HG02588 (cell line): ENCODE measurements at regions not wholly inside any gene's neighbourhood (a gene's known extent, or its start where the extent isn't known, plus 50 kb on each side); places are given as distances from the start of the nearest gene placed in this dataset.

Experiments
- ATAC-seq: cut with Tn5 transposase; IDR thresholded peaks from one replicate; pipeline ENCODE4 v1.9.1; 2021; ENCODE audit warnings: mild to moderate bottlenecking, moderate library complexity; ENCODE audit not compliant: unreplicated experiment

DNA sequence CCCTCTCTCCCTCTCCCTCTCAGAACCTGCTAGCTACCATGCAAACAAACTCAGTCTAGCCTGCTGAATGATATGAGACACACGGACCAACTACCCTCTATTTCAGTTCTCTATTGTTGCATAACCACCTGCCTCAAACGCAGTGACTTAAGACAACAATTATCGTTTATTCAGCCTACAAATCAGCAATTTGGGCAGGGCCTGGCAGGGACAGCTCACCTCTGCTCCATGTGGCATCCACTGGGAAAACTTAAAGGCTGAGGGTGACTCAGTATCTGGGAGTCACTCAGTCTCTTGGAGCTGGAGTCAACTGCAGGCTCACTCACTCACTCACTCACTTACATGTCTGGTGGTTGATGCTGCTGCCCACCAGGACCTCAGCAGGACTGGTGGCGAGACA, 121.3 kb downstream of the SEC16B start:
- ATAC-seq, result no peak

DNA sequence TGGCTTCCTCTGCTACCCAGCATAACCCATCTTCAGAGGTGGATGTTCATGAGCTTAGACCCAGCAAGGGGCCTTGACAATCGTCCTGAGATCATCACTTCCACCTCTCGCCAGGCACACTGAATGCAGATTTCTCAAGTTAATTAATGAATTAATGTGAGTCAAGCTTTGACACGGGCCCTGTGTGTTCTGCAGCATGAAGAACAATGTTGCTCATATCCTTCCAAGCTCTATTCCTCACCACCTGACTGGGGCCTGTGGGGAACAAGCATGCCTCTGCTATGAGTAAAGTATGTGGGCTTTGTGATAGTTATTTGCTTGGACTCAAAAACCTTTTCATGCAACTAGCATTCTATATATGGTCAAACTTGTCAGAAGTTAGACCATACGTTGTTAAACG, 122.0 kb downstream of the SEC16B start:
- ATAC-seq, result no peak

DNA sequence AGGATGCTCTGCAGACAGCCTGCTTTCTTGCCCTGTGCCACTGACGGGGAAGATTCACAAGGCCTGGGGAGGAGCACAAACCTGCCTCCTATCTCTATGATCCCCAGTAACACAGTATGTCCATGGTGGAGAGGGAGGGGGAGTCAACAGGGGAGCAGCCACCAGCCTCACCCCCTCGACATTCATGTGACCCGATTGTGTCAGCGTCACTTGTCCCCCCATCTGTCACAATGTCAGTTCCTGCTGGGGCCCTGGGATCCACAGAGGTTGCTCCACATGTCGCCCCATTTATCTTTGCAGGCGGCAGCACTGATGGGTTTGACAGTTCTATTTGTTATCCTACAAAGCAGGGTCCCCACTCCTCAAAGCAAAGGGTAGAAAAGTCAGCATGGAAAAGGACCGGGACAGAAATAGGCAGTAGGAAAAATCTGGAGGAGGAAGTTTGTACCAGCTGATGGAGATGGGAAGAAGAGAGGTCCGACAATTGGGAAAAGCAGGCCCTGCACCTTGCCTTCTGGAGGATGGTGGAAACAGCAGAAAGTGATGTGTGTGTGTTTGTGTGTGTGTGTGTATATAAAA, 130.9 kb downstream of the SEC16B start:
- ATAC-seq, result no peak

DNA sequence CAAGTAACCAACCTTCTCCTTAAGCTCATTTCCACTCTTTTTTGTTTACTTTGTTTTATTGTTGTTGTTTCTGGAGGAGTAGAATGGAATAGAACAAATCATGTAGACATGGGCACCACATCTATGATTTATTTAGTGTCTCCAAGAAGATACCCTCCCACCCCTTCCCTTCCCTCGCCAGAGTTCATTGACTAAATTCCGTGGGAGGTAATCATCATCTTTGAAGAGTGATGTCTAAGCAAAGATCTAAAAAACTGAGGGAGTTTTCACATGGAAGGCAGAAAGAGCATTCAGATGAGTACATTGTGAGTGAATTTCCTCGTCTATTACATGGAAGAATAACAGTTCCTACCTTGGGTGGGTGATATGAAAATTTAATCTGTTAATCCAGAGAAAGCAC, 136.2 kb downstream of the SEC16B start:
- no peak for ATAC-seq

DNA sequence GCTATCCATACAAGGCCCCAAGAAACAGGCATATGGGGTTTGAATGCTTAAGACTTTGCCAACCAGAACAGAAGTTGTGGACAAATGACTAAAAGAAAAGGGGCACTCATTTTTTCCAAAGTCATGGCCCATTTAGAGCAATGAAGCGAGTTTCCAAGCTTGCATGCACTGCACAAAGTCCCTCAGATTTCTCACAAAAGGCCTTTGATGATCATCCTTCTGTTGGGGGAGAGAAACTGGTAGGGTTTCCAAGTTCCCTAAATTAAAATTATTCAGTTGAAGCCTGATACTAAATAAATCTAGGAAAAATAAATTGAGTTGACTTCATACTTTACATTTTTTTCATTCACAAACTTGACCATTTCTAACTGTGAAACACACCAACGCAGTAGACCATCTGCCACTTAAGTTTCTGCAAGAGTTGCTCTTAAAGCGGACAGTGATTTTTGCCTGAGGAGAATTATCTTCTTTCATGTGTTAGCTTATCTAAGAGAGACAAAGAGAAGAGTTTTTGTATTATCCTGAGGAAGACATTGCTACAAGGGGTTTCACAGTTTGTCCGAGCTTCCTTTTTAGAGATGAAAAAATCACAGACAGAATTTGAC, 139.2 kb downstream of the SEC16B start:
- ATAC-seq, result no peak

DNA sequence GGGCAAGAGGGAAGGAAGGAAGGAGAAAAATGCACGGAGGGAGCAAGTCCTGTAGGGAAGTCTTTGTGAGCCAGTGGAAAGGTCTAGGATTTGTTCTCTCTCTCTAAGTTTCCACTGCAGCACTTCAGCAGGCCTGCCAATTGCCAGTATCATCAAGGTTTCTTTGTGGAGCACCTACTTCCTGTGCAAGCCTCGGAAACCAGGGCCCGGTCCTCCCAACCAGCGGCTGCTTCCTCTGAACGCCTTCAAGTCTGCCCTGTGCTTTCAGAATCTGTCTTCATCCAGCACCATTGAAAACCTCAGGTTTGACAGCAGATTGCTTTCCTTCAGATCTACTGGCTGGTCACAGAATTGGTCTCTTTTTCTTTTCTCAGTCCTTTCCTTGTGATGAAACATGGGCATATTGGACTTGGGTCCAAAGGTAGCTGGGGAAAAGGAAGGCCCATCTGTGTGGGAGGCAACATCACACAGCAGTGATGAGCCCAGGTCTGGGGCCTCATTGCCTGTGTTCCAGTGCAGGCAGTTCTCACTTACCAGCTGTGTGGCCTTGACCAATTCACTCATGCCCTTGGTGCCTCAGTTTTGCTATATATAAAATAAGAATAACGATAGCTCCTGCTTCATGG, 144.5 kb downstream of the SEC16B start:
- no peak for ATAC-seq

DNA sequence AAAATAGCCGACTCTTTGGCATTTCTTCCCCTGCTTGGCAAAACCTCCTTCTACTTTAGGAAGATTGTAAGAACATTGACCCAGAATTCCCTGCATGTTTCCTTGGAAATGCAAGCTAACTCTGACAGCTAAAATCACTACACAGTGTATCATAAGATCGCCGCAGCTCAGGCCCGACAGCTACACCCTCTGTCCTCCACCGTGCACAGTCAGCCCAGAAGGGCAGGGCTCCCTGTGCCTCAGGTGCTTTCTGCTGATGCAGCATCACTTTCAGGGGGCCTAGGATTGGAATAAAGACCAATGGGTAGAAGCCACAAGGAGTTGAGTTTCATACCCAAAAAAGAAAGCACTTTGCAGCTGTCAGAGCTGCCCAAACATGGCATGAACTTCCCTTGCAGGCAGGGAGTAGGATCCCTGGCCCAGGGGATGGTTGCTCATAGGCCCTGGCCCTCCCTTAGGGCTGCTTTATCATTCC, 145.3 kb downstream of the SEC16B start:
- ATAC-seq, result peak; percentile 56

DNA sequence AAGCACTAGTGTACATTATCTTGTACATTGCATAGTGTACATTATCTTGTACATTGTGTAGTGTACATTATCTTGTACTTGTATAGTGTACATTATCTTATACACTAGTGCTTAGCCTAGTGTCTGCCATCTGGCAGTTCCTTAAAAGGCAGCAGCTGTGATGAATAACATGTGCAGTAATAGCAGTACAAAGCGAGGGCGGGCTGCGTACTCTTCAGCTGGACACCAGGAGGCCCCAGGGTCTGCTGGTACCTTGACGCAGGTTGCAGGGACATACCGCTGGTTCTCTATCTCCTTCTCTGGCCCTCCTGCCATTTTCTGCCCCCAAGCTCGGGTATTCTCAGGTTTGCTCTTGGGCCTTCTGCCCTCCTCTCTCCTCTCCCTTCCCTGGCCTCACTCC, 149.6 kb downstream of the SEC16B start:
- ATAC-seq, result no peak

DNA sequence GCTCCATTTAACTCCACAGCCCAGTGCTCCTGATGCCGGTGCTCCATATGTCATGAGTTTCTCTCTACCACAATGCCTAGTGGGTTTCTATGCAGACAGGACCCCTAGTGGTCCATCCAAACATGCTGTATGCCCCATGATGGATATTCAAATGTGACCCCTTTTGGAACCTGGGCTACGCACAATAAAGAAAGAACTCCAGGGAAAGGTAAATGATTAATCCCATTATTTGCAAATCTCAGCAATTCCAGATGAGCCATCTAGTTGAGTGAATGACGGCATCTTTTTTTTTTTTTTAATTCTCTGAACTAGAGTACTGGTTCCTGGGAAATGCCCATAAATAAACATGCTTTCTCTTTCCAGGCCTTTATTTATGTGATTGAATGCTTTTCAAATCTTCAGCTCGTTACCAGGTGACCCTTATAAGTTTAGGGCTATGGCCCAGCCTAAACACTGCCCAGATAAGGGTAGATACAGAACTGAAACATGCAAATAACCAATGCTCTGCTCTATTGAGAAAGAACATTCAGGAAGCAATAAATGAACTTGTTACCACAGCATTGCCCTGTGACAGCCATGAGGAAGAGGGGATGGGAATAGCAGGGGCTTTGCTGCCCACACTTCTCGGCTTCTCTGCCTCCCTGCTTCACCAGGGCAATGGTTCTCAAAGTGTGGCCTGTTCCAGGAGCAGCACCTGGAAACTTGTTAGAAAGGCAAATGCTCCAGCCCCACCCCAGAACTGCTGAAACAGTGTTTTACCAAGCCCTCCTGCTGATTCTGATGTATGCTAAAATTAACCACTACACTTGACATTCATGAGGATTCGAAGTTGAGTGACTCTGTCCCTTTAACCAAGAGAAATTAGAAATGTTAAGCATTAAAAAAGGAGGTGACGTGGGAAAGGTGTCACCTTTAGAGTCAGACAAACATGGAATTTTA, 151.7 kb downstream of the SEC16B start:
- ATAC-seq, result peak; percentile 93

DNA sequence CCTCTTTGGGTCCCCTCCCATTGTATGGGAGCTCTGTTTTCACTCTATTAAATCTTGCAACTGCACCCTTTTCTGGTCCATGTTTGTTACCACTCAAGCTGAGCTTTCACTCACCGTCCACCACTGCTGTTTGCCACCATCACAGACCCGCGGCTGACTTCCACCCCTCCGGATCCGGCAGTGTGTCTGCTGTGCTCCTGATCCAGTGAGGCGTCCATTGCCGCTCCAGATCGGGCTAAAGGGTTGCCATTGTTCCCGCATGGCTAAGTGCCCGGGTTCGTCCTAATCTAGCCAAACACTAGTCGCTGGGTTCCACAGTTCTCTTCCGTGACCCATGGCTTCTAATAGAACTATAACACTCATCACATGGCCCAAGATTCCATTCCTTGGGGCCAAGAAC, 157.2 kb downstream of the SEC16B start:
- no peak for ATAC-seq

DNA sequence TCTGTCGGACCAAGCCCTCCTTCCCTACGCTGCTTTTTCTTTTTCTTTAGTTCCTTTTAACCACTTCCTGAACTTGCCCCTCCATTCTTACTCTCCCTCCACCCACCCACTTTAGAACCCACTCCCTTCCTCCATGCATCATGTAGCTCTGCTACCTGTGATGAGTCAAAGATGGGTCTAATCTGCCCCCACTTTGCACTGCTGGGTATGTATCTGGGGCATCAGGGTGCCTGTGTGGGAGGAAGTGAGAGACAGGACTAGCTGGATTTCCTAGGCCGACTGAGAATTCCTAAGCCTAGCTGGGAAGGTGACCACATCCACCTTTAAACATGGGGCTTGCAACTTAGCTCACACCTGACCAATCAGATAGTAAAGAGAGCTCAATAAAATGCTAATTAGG, 157.7 kb downstream of the SEC16B start:
- no peak for ATAC-seq

DNA sequence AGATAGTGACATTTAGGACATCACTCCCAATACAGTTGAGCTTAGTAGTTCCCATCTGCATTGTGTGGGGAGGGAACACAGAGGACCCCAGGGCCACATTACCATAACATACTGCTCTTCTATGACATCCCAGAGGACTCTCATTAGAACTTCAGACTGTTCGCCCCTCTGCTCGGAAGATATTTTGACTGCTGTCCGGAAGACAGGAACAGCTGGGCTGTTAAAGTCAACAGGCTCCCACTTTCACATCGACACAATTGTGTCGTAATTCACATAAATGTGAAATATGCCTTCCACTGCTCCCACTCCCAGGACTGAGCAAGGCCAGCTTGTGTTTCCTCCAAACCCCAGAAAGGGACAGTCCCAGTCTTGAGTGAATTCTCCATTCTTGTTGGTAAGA, 158.4 kb downstream of the SEC16B start:
- no peak for ATAC-seq

DNA sequence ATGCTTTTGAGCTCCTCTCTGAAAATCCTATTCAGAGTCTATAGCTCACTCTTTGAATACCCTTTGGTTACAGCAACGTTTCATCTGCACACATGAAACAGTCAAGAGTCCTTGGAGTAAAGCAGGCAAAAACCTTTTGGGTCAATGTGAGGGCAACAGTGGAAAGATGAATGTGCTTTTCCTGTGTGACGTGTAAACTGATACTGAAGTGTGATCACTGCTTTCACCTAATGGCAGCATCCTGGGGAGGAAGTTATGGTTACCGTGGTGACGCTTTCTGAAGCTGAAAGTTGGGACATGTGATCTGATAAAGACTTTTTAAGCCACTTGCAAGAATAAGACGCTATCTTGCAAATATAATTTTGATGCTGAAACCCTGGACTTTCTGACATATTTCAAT, 160.0 kb downstream of the SEC16B start:
- ATAC-seq, result peak; percentile 83

DNA sequence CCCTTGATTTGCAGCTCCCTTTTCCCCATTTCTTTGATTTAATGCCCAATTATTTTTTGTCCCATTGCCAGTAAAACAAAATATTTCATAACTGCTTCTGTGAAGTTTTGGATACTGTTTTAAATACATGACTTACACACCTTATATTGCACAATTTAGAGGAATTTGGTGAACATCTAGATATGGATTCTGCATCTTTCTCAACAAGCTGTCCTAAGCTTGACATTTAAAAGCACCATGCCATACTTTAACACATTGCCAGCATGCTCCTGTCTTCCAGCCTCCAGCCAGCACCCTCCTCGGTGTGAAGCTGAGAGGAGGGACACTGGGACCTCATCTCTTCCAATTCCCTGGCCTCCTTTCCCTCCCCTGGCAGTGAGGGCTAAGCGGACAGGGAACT, 167.6 kb downstream of the SEC16B start:
- ATAC-seq, result no peak

DNA sequence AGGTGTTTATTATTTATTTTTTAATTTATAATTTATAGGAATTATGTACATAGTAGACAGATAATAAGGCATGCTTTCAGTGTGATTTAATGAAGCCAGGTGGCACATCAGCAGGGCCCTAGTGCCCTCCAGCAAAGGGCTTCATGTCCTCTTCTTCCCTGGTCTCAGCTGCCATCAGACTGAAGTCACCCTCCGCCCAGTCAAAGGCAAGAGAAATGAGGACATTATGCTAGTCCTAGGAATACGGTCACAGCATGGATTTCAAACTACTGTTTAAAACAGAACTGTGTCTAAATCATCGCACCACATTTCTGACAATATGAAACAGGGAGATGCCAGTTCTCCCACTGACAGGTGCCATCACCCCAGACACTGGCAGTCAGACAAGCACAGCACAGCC, 168.1 kb downstream of the SEC16B start:
- ATAC-seq, result no peak

DNA sequence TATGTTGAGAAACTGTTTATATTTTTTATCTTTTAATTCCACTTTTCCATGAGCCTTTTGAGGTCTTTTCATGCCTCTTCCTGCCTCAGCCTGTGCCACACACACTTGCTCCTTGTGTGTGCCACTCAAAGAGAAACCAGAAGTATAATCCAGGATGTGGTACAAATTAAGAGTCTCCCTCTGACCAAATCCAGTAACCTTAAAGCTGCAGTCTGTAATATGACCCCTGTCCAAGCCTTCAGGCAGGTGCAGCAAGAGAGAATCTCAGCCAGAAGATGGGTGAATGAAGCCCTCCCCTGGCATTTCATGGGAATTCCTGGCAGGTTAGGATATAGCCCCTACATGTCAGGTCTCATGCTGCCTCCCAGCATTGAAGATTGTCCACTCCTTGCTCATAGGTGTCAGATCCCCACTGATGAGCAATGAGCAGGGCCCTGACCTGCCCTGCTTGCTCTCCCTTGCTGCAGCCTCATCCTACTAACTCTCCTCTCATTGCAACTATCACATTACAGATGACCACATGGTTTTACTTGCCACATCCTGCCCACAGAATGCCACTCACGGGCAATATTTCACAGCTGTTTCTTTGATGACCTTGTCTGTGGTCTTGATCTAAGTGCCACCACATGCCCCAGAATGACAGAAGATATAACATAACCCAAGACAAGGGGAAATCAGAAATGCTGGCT, 169.3 kb downstream of the SEC16B start:
- ATAC-seq, result peak; percentile 66

DNA sequence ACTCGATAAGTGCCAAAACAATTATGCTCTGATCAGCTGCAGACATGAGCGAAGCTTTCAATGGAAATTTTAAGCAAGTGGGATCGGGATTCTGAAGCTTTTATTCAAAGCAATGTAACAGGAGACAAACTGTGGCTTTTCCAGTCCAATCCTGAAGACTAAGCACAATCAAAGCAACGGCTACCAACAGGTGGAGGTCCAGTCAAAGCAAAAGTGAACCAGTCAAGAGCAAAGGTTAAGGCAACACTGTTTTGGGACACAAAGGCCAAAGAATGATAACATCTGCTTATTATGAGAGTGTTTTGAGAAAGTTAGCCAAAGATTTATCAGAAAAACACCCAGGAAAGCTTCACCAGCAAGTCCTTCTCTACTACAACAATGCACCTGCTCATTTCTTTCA, 170.1 kb downstream of the SEC16B start:
- ATAC-seq, result no peak

DNA sequence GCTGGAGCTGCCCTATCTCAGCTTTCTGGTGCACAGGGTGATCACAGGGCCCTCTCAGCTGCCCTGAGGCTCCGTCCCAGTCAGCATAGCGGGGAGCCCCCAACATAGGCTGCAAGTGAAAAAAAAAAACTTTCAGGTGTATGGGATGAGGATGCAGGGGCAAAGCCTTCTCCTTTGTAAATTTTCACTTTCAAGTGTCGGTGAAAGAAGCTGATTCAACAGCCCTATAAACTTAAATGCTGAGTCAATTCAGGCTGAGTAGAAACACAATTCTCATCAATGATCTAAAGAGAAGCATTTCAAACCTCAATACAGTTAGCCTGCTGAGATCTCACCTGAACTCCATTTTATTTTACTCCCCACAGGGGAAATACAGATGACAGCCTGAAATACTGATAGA, 171.2 kb downstream of the SEC16B start:
- ATAC-seq, result peak; percentile 31

DNA sequence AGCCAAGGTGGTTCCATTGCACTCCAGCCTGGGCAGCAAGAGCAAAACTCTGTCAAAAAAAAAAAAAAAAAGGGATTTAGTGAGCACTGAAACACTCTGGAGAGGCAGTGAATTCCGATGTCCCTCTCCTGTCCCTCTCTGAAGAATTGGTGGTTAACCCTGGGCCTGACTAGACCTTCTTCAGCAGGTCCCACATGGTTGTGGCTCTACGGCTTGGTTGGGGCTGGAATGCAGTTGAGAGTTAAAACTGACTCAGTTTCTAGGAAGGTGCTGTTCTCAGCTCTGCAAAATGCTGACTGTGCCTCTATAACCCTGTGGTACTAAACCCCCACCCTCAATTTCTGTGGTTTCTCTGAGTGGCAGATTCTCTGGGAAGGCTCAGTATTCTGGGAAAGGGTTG, 173.3 kb downstream of the SEC16B start:
- ATAC-seq, result no peak

DNA sequence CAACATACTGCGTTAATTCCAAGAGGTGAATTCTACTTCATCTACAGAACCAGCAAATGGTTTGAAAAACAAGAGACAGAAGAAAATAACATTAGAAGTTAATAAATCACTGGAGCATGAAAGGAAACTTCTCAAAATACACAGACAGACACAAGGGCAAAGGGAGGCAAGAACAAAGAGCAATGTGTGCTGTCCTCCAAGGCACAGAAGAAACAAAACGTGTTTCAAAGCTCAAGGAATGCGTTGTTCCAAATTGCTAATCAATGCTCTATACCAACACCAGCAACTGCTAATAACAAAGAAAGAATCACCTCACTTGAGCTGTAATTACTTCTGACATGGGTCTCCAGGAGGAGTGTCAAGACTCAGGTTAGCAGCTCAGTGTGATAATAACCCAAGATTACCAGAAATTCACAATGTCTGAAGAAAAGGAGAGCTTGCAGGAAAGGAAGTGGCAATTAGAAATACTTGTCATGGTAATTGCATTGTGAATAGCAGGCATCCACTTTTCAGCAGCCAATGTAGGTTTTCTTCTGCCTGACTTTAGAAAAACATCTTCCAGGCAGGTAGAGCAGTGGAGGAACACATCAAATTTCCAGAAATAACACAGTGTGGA, 175.4 kb downstream of the SEC16B start:
- ATAC-seq, result no peak

DNA sequence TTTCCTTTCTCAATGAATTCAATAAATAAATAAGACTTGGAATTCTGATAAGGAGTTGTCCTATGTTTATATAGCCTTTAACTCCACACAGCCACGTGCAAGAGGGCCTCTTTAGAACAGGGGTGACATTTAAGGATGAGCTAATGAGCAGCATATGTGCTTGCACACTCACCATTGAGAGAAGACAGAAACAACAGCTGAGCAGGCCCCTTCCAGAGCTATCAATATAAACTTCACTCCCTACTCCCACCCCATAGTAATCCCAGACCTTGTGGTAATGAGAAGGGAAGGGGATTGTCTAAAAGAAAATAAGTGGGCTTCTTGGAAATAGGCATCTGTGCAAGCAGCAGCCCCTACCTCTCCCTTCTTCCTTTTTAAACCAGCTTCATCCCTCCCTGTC, 176.0 kb downstream of the SEC16B start:
- ATAC-seq, result no peak
